Hepatocyte (in vitro differentiated cells): ENCODE measurements at regions not wholly inside any gene's neighbourhood (a gene's known extent, or its start where the extent isn't known, plus 50 kb on each side); places are given as distances from the start of the nearest gene placed in this dataset.

Experiments
- DNase-seq: peaks from one replicate; pipeline ENCODE4 v3.0.0-alpha.2; 2016; ENCODE audit warnings: low spot score
- H2AFZ ChIP-seq: fragments of 200-600 bp; sonication (generic); 2 replicates; pipeline ENCODE4 v1.6.0; 2016; ENCODE audit warnings: antibody characterized with exemption, mild to moderate bottlenecking
- H3K27ac ChIP-seq: fragments of 200-600 bp; sonication (generic); 2 replicates; pipeline ENCODE4 v1.5.1; 2016; ENCODE audit warnings: mild to moderate bottlenecking
- H3K27me3 ChIP-seq: fragments of 200-600 bp; sonication (generic); 2 replicates; pipeline ENCODE4 v1.6.1; 2016
- H3K36me3 ChIP-seq: fragments of 200-600 bp; sonication (generic); replicated peaks from 2 replicates; pipeline ENCODE4 v1.5.1; 2016; ENCODE audit warnings: low read depth; ENCODE audit not compliant: insufficient read depth
- H3K4me1 ChIP-seq: fragments of 200-600 bp; sonication (generic); 2 replicates; pipeline ENCODE4 v1.5.1; 2016; ENCODE audit warnings: mild to moderate bottlenecking, moderate library complexity; ENCODE audit not compliant: insufficient read depth
- H3K4me2 ChIP-seq: fragments of 200-600 bp; sonication (generic); 2 replicates; pipeline ENCODE4 v1.6.0; 2016
- H3K4me3 ChIP-seq: fragments of 200-600 bp; sonication (generic); 2 replicates; pipeline ENCODE4 v1.5.1; 2016; ENCODE audit warnings: mild to moderate bottlenecking
- H3K79me2 ChIP-seq: fragments of 200-600 bp; sonication (generic); 2 replicates; pipeline ENCODE4 v1.6.0; 2017; ENCODE audit warnings: mild to moderate bottlenecking
- H3K9me2 ChIP-seq: fragments of 200-600 bp; sonication (generic); replicated peaks from 2 replicates; pipeline ENCODE4 v1.6.0; 2017; ENCODE audit warnings: mild to moderate bottlenecking; ENCODE audit not compliant: insufficient read depth
- H3K9me3 ChIP-seq: fragments of 200-600 bp; sonication (generic); 2 replicates; pipeline ENCODE4 v1.5.1; 2016; ENCODE audit warnings: low read depth, mild to moderate bottlenecking
- H4K20me1 ChIP-seq: fragments of 200-600 bp; sonication (generic); 2 replicates; pipeline ENCODE4 v1.6.0; 2016; ENCODE audit warnings: mild to moderate bottlenecking; ENCODE audit not compliant: insufficient read depth, poor library complexity, severe bottlenecking
- CTCF ChIP-seq: fragments of 200-600 bp; sonication (generic); IDR thresholded peaks from 2 replicates; pipeline ENCODE4 v1.5.1; 2016; ENCODE audit warnings: antibody characterized with exemption, mild to moderate bottlenecking; ENCODE audit not compliant: poor library complexity
- EZH2 ChIP-seq: fragments of 200-600 bp; sonication (generic); IDR thresholded peaks from 2 replicates; pipeline ENCODE4 v1.6.1; 2016; ENCODE audit warnings: antibody characterized with exemption, mild to moderate bottlenecking, borderline replicate concordance
- EZH2phosphoT487 ChIP-seq: fragments of 200-600 bp; sonication (generic); IDR thresholded peaks from one replicate; pipeline ENCODE4 v1.6.1; 2018; ENCODE audit warnings: antibody characterized with exemption, mild to moderate bottlenecking, low read depth, moderate library complexity; ENCODE audit not compliant: unreplicated experiment, severe bottlenecking
- whole genome bisulfite sequencing: methylation state at CpG from one replicate; pipeline ENCODE4 v1.1.6; 2016; ENCODE audit warnings: low lambda C conversion rate; ENCODE audit errors: missing lambda C conversion rate; 5-methylcytosine and 5-hydroxymethylcytosine counted together

GRCh38 chr4:19838858-19839257, 412.8 kb upstream of the SLIT2 start:
- no peaks in the 10 kb centered on the region for H3K36me3 ChIP-seq

GRCh38 chr4:19835429-19835828, 416.3 kb upstream of the SLIT2 start:
- Histone ChIP-seq H3K36me3 (no peaks in the 10 kb centered on the region), H3K9me2 (no peaks in the 10 kb centered on the region), H3K4me3 (no peak overlapping the region), H2AFZ (no peak overlapping the region), H3K9me3 (no peaks in the 10 kb centered on the region), H3K27ac (no peak overlapping the region), H4K20me1 (no peaks in the 10 kb centered on the region), H3K4me2 (no peak overlapping the region), H3K4me1 (no peaks in the 10 kb centered on the region), H3K27me3 (no peaks in the 10 kb centered on the region), H3K79me2 (no peaks in the 10 kb centered on the region)
- TF ChIP-seq EZH2phosphoT487 = no peak
- no peak for DNase-seq
- 90% methylated on average over 3 of the region's 3 CpGs for WGBS

More at GRCh38 chr4:19838858-19839257, 412.8 kb upstream of the SLIT2 start:
- no peak for DNase-seq
- H2AFZ ChIP-seq = no peak overlapping the region
- H3K79me2 ChIP-seq = no peaks in the 10 kb centered on the region
- H3K4me3 ChIP-seq = no peak overlapping the region
- H3K27ac ChIP-seq = no peak overlapping the region
- no peaks in the 10 kb centered on the region for H3K9me2 ChIP-seq
- TF ChIP-seq CTCF (no peak), EZH2 (no peak)
- no peaks in the 10 kb centered on the region for H3K27me3 ChIP-seq
- H3K9me3 ChIP-seq = no peaks in the 10 kb centered on the region
- H4K20me1 ChIP-seq = no peaks in the 10 kb centered on the region
- no peak overlapping the region for H3K4me2 ChIP-seq
- H3K4me1 ChIP-seq = no peaks in the 10 kb centered on the region
- WGBS = 94% methylated on average over 1 of the region's 1 CpG

DNA sequence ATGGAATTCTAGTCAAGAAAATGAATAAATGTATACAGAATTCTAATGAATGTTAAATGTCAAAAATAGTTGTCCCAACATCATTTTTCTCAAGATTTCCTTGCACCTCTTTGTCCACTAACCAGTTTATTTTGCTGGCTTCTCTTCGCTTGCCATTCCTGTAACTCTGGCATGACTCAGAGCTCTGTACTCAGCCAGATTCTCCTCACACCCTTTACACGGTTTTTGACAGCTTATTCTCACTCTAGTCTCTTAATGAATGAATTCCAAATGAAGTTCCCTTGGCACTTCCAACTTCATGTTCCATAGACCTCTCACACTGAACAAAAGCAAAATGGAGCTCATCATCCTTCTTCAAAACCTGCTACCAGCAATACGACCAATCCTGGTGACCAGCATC, 419.3 kb upstream of the SLIT2 start:
- no peaks in the 10 kb centered on the region for H3K79me2 ChIP-seq
- no peaks in the 10 kb centered on the region for H3K4me1 ChIP-seq
- H3K27ac ChIP-seq = no peak overlapping the region
- H3K27me3 ChIP-seq = no peaks in the 10 kb centered on the region
- 87% methylated on average over 3 of the region's 3 CpGs for WGBS
- H3K4me3 ChIP-seq = no peak overlapping the region
- no peaks in the 10 kb centered on the region for H4K20me1 ChIP-seq
- H3K9me2 ChIP-seq = no peaks in the 10 kb centered on the region
- TF ChIP-seq CTCF (no peak), EZH2phosphoT487 (no peak), EZH2 (no peak)
- no peaks in the 10 kb centered on the region for H3K9me3 ChIP-seq
- no peak for DNase-seq
- no peak overlapping the region for H3K4me2 ChIP-seq
- H3K36me3 ChIP-seq = no peaks in the 10 kb centered on the region
- no peak overlapping the region for H2AFZ ChIP-seq

DNA sequence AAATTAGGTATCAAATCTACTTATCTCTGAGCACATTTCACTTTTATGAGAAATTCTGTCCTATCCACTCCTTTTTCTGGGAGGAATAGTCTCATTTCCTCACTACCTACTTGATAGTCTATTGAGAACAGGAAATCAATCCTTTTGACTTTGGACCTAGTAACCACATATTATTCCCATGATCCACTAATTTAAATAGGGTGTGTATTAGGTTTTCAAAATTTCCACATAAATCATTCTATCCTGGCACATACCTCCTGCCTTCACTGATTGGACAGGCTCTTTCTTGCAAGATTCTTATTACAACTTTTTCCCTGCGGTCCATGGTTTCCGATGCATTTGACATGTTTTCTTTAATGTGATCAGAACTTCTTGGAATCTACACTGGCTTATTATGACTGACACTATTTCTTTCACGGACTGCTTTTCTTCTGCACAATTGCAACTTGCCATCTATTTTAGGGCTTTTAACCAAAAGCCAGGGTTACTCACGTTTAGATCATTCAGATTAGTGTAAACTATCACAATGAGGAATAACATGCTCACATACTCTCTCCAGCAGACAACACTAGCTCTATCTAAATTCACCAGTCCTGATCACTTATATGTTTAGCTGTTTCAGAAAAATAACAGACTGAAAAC, 419.9 kb upstream of the SLIT2 start:
- H3K36me3 ChIP-seq = no peaks in the 10 kb centered on the region
- no peaks in the 10 kb centered on the region for H3K4me1 ChIP-seq
- no peak overlapping the region for H3K4me2 ChIP-seq
- no peaks in the 10 kb centered on the region for H3K27me3 ChIP-seq
- TF ChIP-seq EZH2 = no peak
- no peak for TF ChIP-seq EZH2phosphoT487
- TF ChIP-seq CTCF = no peak
- H4K20me1 ChIP-seq = no peaks in the 10 kb centered on the region
- 84% methylated on average over 4 of the region's 4 CpGs for WGBS
- DNase-seq = no peak
- no peak overlapping the region for H2AFZ ChIP-seq
- H3K27ac ChIP-seq = no peak overlapping the region
- H3K79me2 ChIP-seq = no peaks in the 10 kb centered on the region
- H3K9me2 ChIP-seq = no peaks in the 10 kb centered on the region
- H3K9me3 ChIP-seq = no peaks in the 10 kb centered on the region
- no peak overlapping the region for H3K4me3 ChIP-seq
